Hepatocyte (in vitro differentiated cells): ENCODE measurements at regions not wholly inside any gene's neighbourhood (a gene's known extent, or its start where the extent isn't known, plus 50 kb on each side); places are given as distances from the start of the nearest gene placed in this dataset.

Experiments
- CTCF ChIP-seq: fragments of 200-600 bp; sonication (generic); IDR thresholded peaks from 2 replicates; pipeline ENCODE4 v1.5.1; 2016; ENCODE audit warnings: antibody characterized with exemption, mild to moderate bottlenecking; ENCODE audit not compliant: poor library complexity
- EZH2 ChIP-seq: fragments of 200-600 bp; sonication (generic); IDR thresholded peaks from 2 replicates; pipeline ENCODE4 v1.6.1; 2016; ENCODE audit warnings: antibody characterized with exemption, mild to moderate bottlenecking, borderline replicate concordance

- TF ChIP-seq CTCF (no peak), EZH2 (no peak)
These were observed 143.0 kb upstream of the MYCN start for GRCh38 chr2:15797231-15797938.
